PC-9 (cell line): ENCODE measurements at regions not wholly inside any gene's neighbourhood (a gene's known extent, or its start where the extent isn't known, plus 50 kb on each side); places are given as distances from the start of the nearest gene placed in this dataset.

Experiments
- BruUV-seq: library from RNA; stranded (reverse); fragments of 400-500 nt; replicated peaks from 2 replicates; lab custom pipeline; 2021; lab: Mats Ljungman, UMichigan
- CTCF ChIA-PET: fragments of 300-600 bp; sonication (Branson Sonifier 250); formaldehyde crosslinking; loops from one replicate; lab custom pipeline; 2022; ENCODE audit warnings: antibody characterized with exemption; lab: Charles Lee
- POLR2A ChIA-PET: fragments of 300-600 bp; sonication (Branson Sonifier 250); formaldehyde crosslinking; loops from one replicate; lab custom pipeline; 2022; ENCODE audit warnings: antibody characterized with exemption; ENCODE audit not compliant: unreplicated experiment; lab: Charles Lee
- DNase-seq, 2 experiments: peaks; one replicate each; pipeline versions ENCODE4 v3.0.0 to v3.0.0-alpha.2; 2015 to 2022; ENCODE audit warnings: mixed read lengths in 1 of 2
- H2AFZ ChIP-seq: fragments of 200-600 bp; sonication (generic); 2 replicates; pipeline ENCODE4 v1.8.1; 2017; ENCODE audit warnings: antibody characterized with exemption
- H3F3A ChIP-seq: fragments of 200-600 bp; sonication (generic); 2 replicates; pipeline ENCODE4 v1.8.1; 2017; ENCODE audit warnings: antibody characterized with exemption, mild to moderate bottlenecking, low read depth; ENCODE audit not compliant: insufficient read depth
- H3K27ac ChIP-seq: fragments of 200-600 bp; sonication (generic); 2 replicates; pipeline ENCODE4 v1.6.1; 2016; ENCODE audit warnings: mixed run types
- H3K27me3 ChIP-seq: fragments of 200-600 bp; sonication (generic); 2 replicates; pipeline ENCODE4 v1.6.1; 2016; ENCODE audit warnings: low read depth, mixed run types; ENCODE audit not compliant: insufficient read depth
- H3K36me3 ChIP-seq: fragments of 200-600 bp; sonication (generic); 2 replicates; pipeline ENCODE4 v1.6.1; 2016; ENCODE audit warnings: low read depth, mixed run types
- H3K4me1 ChIP-seq: fragments of 200-600 bp; sonication (generic); replicated peaks from 2 replicates; pipeline ENCODE4 v1.6.1; 2016; ENCODE audit warnings: mixed run types; ENCODE audit not compliant: insufficient read depth
- H3K4me2 ChIP-seq: fragments of 200-600 bp; sonication (generic); 2 replicates; pipeline ENCODE4 v1.6.1; 2017; ENCODE audit warnings: mixed run types
- H3K4me3 ChIP-seq: fragments of 200-600 bp; sonication (generic); 2 replicates; pipeline ENCODE4 v1.6.1; 2016; ENCODE audit warnings: mixed run types
- H3K79me2 ChIP-seq: fragments of 200-600 bp; sonication (generic); 2 replicates; pipeline ENCODE4 v1.6.1; 2017; ENCODE audit warnings: low read depth, mixed run types
- H3K9me2 ChIP-seq: fragments of 200-600 bp; sonication (generic); 2 replicates; pipeline ENCODE4 v1.8.1; 2017; ENCODE audit warnings: mild to moderate bottlenecking; ENCODE audit not compliant: insufficient read depth
- H3K9me3 ChIP-seq: fragments of 200-600 bp; sonication (generic); 2 replicates; pipeline ENCODE4 v1.8.1; 2016; ENCODE audit warnings: low read depth; ENCODE audit not compliant: insufficient read depth
- H4K20me1 ChIP-seq: fragments of 200-600 bp; sonication (generic); 2 replicates; pipeline ENCODE4 v1.8.1; 2017; ENCODE audit not compliant: insufficient read depth
- EZH2 ChIP-seq: fragments of 200-600 bp; sonication (generic); IDR thresholded peaks from 2 replicates; pipeline ENCODE4 v1.8.0; 2017; ENCODE audit warnings: antibody characterized with exemption, low read depth
- intact Hi-C: fragments of 100-400 bp; cut with micrococcal nuclease; formaldehyde crosslinking; loops from one replicate; pipeline ENCODE4 v1.10.0; 2022; ENCODE audit not compliant: unreplicated experiment
- TF ChIP-seq, protein P1 (sequence below): fragments of 200-600 bp; sonication (generic); conservative IDR thresholded peaks from 2 replicates; pipeline ENCODE4 v1.6.1; 2017; ENCODE audit warnings: mixed run types, antibody characterized with exemption, mild to moderate bottlenecking, moderate library complexity

DNA sequence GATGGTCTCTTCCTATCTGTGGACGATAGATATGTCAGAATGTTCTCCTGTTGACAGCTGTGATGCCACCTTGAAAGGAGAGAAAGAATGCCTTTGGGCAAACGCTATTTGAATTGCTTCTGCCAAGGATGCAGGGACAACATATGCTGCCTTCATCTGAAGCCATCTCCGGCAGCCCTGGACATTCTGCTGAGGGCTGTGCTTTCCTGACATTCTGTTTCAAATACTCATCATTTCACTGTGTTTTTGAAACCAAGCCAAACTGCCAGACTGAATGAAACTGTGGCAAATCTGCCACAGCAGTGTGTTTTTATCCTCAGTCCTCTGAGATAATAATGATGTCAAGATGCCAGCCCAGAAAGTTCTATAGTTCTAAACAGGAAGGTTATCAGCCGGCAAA, 85.8 kb upstream of the BCAT1 start:
- H3K9me3 ChIP-seq, result no peaks in the 10 kb centered on the region
- no peaks in the 10 kb centered on the region for H3K9me2 ChIP-seq
- no TSS peak for BruUV-seq
- no peak overlapping the region for H3K27ac ChIP-seq
- POLR2A ChIA-PET, result no interaction called here
- no peaks in the 10 kb centered on the region for H4K20me1 ChIP-seq
- CTCF ChIA-PET, result no interaction called here
- no peak overlapping the region for H3K4me2 ChIP-seq
- no peaks in the 10 kb centered on the region for H3F3A ChIP-seq
- no peak for DNase-seq
- TF ChIP-seq, protein P1, sequence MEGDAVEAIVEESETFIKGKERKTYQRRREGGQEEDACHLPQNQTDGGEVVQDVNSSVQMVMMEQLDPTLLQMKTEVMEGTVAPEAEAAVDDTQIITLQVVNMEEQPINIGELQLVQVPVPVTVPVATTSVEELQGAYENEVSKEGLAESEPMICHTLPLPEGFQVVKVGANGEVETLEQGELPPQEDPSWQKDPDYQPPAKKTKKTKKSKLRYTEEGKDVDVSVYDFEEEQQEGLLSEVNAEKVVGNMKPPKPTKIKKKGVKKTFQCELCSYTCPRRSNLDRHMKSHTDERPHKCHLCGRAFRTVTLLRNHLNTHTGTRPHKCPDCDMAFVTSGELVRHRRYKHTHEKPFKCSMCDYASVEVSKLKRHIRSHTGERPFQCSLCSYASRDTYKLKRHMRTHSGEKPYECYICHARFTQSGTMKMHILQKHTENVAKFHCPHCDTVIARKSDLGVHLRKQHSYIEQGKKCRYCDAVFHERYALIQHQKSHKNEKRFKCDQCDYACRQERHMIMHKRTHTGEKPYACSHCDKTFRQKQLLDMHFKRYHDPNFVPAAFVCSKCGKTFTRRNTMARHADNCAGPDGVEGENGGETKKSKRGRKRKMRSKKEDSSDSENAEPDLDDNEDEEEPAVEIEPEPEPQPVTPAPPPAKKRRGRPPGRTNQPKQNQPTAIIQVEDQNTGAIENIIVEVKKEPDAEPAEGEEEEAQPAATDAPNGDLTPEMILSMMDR, result no peak
- TF ChIP-seq EZH2, result no peak
- no peak overlapping the region for H3K4me3 ChIP-seq
- no peaks in the 10 kb centered on the region for H3K79me2 ChIP-seq
- no peak overlapping the region for H2AFZ ChIP-seq
- peaks cover 14% of the 10 kb centered on the region for H3K27me3 ChIP-seq
- H3K4me1 ChIP-seq, result no peaks in the 10 kb centered on the region
- H3K36me3 ChIP-seq, result no peaks in the 10 kb centered on the region
- intact Hi-C loops, result no loop called here

GRCh38 chr12:25025951-25026490, 77.1 kb upstream of the BCAT1 start:
- no peak overlapping the region for H3K27ac ChIP-seq
- H3K36me3 ChIP-seq, result no peaks in the 10 kb centered on the region
- no peak for DNase-seq
- no peaks in the 10 kb centered on the region for H3K9me2 ChIP-seq
- H3K4me3 ChIP-seq, result no peak overlapping the region
- no peaks in the 10 kb centered on the region for H4K20me1 ChIP-seq
- H3K4me2 ChIP-seq, result no peak overlapping the region
- ChIA-PET CTCF (no interaction called here), POLR2A (no interaction called here)
- H2AFZ ChIP-seq, result no peak overlapping the region
- no peaks in the 10 kb centered on the region for H3F3A ChIP-seq
- BruUV-seq, result no TSS peak
- intact Hi-C loops, result no loop called here
- H3K4me1 ChIP-seq, result no peaks in the 10 kb centered on the region
- no peaks in the 10 kb centered on the region for H3K9me3 ChIP-seq
- no peaks in the 10 kb centered on the region for H3K79me2 ChIP-seq
- TF ChIP-seq, protein P1, result no peak
- no peaks in the 10 kb centered on the region for H3K27me3 ChIP-seq

- Histone ChIP-seq H3K27ac (no peak overlapping the region), H3K4me3 (no peak overlapping the region), H3F3A (no peaks in the 10 kb centered on the region), H2AFZ (no peak overlapping the region), H3K4me2 (no peak overlapping the region), H3K27me3 (no peaks in the 10 kb centered on the region), H3K4me1 (no peaks in the 10 kb centered on the region), H3K36me3 (no peaks in the 10 kb centered on the region), H3K9me2 (no peaks in the 10 kb centered on the region), H3K79me2 (no peaks in the 10 kb centered on the region), H3K9me3 (no peaks in the 10 kb centered on the region), H4K20me1 (no peaks in the 10 kb centered on the region)
- POLR2A ChIA-PET, result interaction anchor here (0.6 kb wide), 1 partner anchor 9 kb away, joined by 14 read pairs; no protein-coding TSS in a partner anchor
- BruUV-seq, result no TSS peak
- TF ChIP-seq, protein P1, result no peak
- TF ChIP-seq EZH2, result no peak
- intact Hi-C loops, result no loop called here
- DNase-seq, result no peak
- CTCF ChIA-PET, result no interaction called here
Measured at GRCh38 chr12:25025260-25025659, 76.4 kb upstream of the BCAT1 start.
